Neural cell (in vitro differentiated cells): ENCODE measurements at regions not wholly inside any gene's neighbourhood (a gene's known extent, or its start where the extent isn't known, plus 50 kb on each side); places are given as distances from the start of the nearest gene placed in this dataset.

ENCODE experiments used
- H2AFZ ChIP-seq: fragments of 200-600, 300-800 bp; sonication (generic), shearing (Covaris generic); 2 replicates; pipeline ENCODE4 v1.6.0; 2014; ENCODE audit warnings: low read depth, mild to moderate bottlenecking, antibody characterized with exemption, low read length, moderate library complexity
- H3F3A ChIP-seq: fragments of 200-600 bp; shearing (Covaris generic); 2 replicates; pipeline ENCODE4 v1.6.1; 2016; ENCODE audit warnings: mild to moderate bottlenecking, moderate library complexity, mixed read lengths, antibody characterized with exemption, low read length; ENCODE audit not compliant: insufficient read depth, poor library complexity, severe bottlenecking
- H3K27ac ChIP-seq: fragments of 200-600, 300-800 bp; sonication (generic), shearing (Covaris generic); 2 replicates; pipeline ENCODE4 v1.5.1; 2014; ENCODE audit warnings: mild to moderate bottlenecking, low read length, moderate library complexity
- H3K27me3 ChIP-seq: fragments of 300-800, 200-600 bp; sonication (generic), shearing (Covaris generic); 2 replicates; pipeline ENCODE4 v1.6.0; 2014; ENCODE audit warnings: mild to moderate bottlenecking, low read depth, low read length, moderate library complexity; ENCODE audit not compliant: insufficient read depth
- H3K36me3 ChIP-seq: fragments of 300-800, 200-600 bp; sonication (generic), shearing (Covaris generic); 2 replicates; pipeline ENCODE4 v1.5.1; 2014; ENCODE audit warnings: mild to moderate bottlenecking, antibody characterized with exemption, low read length, moderate library complexity; ENCODE audit not compliant: insufficient read depth
- H3K4me2 ChIP-seq: fragments of 300-800, 200-600 bp; sonication (generic), shearing (Covaris generic); 2 replicates; pipeline ENCODE4 v1.6.0; 2014; ENCODE audit warnings: mild to moderate bottlenecking, low read length
- H3K4me3 ChIP-seq: fragments of 300-800, 200-600 bp; sonication (generic), shearing (Covaris generic); 2 replicates; pipeline ENCODE4 v1.5.1; 2014; ENCODE audit warnings: mild to moderate bottlenecking, low read length, moderate library complexity
- H3K79me2 ChIP-seq: fragments of 200-600 bp; shearing (Covaris generic); replicated peaks from 2 replicates; pipeline ENCODE4 v1.6.0; 2014; ENCODE audit warnings: mild to moderate bottlenecking, low read length, moderate library complexity; ENCODE audit not compliant: insufficient read depth
- H3K9ac ChIP-seq: fragments of 300-800, 200-600 bp; sonication (generic), shearing (Covaris generic); 2 replicates; pipeline ENCODE4 v1.6.1; 2016; ENCODE audit warnings: mild to moderate bottlenecking, low read length, mixed read lengths
- H3K9me2 ChIP-seq: fragments of 200-600 bp; shearing (Covaris generic); 2 replicates; pipeline ENCODE4 v1.6.1; 2016; ENCODE audit warnings: mild to moderate bottlenecking, low read length, mixed read lengths; ENCODE audit not compliant: insufficient read depth
- H3K9me3 ChIP-seq: fragments of 200-600, 300-800 bp; sonication (generic), shearing (Covaris generic); 2 replicates; pipeline ENCODE4 v1.6.1; 2016; ENCODE audit warnings: mild to moderate bottlenecking, mixed run types, low read length, moderate library complexity, mixed read lengths
- H4K20me1 ChIP-seq: fragments of 200-600 bp; shearing (Covaris generic); 2 replicates; pipeline ENCODE4 v1.6.1; 2016; ENCODE audit warnings: mild to moderate bottlenecking, mixed run types; ENCODE audit not compliant: insufficient read depth
- CTCF ChIP-seq: fragments of 450-650 bp; IDR thresholded peaks from 2 replicates; pipeline ENCODE4 v1.5.1; 2014; ENCODE audit warnings: antibody characterized with exemption, mild to moderate bottlenecking, moderate library complexity; ENCODE audit not compliant: poor library complexity, severe bottlenecking
- EP300 ChIP-seq: fragments of 450-650 bp; conservative IDR thresholded peaks from 2 replicates; pipeline ENCODE4 v1.6.1; 2014; ENCODE audit warnings: antibody characterized with exemption, mild to moderate bottlenecking, moderate library complexity; ENCODE audit not compliant: poor library complexity, severe bottlenecking
- EZH2 ChIP-seq: fragments of 200-600, 300-800 bp; shearing (Covaris generic), sonication (generic); IDR thresholded peaks from 2 replicates; pipeline ENCODE4 v1.6.1; 2014; ENCODE audit warnings: antibody characterized with exemption, low read length, borderline replicate concordance, mild to moderate bottlenecking; ENCODE audit not compliant: insufficient read depth, poor library complexity, severe bottlenecking
- MXI1 ChIP-seq: fragments of 450-650 bp; conservative IDR thresholded peaks from 2 replicates; pipeline ENCODE4 v1.6.1; 2014; ENCODE audit warnings: antibody characterized with exemption, mild to moderate bottlenecking; ENCODE audit not compliant: poor library complexity, severe bottlenecking
- POLR2AphosphoS5 ChIP-seq: IDR thresholded peaks from 2 replicates; pipeline ENCODE4 v1.6.1; 2012
- RAD21 ChIP-seq: fragments of 450-650 bp; conservative IDR thresholded peaks from 2 replicates; pipeline ENCODE4 v1.6.1; 2014; ENCODE audit warnings: antibody characterized with exemption, mild to moderate bottlenecking, moderate library complexity
- SMC3 ChIP-seq: fragments of 450-650 bp; conservative IDR thresholded peaks from 2 replicates; pipeline ENCODE4 v1.6.1; 2014; ENCODE audit warnings: antibody characterized with exemption, mild to moderate bottlenecking, moderate library complexity; ENCODE audit not compliant: poor library complexity
- TAF1 ChIP-seq: IDR thresholded peaks from 2 replicates; pipeline ENCODE4 v1.6.1; 2012; ENCODE audit warnings: low read depth
- TF ChIP-seq, protein P1 (sequence below): IDR thresholded peaks from 2 replicates; pipeline ENCODE4 v1.6.1; 2012; ENCODE audit warnings: borderline replicate concordance

DNA sequence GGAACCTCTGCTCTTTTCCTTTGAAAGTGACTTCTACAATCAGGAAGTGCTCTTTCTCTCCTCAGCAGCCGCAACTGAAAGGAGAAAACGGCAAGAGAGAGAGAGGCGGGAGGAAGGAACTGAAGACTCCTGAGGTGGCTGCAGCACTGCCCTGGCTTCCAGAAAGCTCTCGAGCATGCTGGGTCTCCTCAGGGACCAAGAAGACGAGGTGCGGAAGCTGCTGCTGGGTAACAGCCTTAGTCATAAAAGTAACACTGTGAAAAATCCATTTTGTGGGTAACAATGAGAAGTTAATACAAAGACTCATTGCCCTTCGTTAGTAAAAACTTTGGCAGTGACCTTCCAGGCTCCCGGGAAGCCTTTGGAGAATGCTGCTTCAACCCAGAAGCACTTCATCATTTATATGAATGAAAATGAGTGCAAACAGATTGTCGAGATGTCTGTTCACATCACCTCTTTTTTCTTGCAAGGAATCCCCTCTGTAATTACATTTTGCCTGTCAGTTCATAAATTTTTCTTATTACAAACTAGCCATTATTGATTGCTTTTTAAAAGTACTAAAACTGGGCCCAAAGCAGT lies 473.4 kb downstream of the SOX6 start:
- no peaks in the 10 kb centered on the region for H3K27me3 ChIP-seq
- no peaks in the 10 kb centered on the region for H4K20me1 ChIP-seq
- no peaks in the 10 kb centered on the region for H3K9me3 ChIP-seq
- H3F3A ChIP-seq, result no peaks in the 10 kb centered on the region
- H3K36me3 ChIP-seq, result no peaks in the 10 kb centered on the region
- no peak overlapping the region for H3K4me3 ChIP-seq
- no peaks in the 10 kb centered on the region for H3K9me2 ChIP-seq
- H2AFZ ChIP-seq, result no peak overlapping the region
- H3K9ac ChIP-seq, result no peak overlapping the region
- no peaks in the 10 kb centered on the region for H3K79me2 ChIP-seq
- no peak overlapping the region for H3K27ac ChIP-seq
- no peak for TF ChIP-seq EP300
- TF ChIP-seq MXI1, result no peak
- TF ChIP-seq TAF1, result no peak
- TF ChIP-seq POLR2AphosphoS5, result no peak
- no peak for TF ChIP-seq SMC3
- TF ChIP-seq RAD21, result no peak
- TF ChIP-seq CTCF, result no peak
- no peak for TF ChIP-seq EZH2
- TF ChIP-seq, protein P1, sequence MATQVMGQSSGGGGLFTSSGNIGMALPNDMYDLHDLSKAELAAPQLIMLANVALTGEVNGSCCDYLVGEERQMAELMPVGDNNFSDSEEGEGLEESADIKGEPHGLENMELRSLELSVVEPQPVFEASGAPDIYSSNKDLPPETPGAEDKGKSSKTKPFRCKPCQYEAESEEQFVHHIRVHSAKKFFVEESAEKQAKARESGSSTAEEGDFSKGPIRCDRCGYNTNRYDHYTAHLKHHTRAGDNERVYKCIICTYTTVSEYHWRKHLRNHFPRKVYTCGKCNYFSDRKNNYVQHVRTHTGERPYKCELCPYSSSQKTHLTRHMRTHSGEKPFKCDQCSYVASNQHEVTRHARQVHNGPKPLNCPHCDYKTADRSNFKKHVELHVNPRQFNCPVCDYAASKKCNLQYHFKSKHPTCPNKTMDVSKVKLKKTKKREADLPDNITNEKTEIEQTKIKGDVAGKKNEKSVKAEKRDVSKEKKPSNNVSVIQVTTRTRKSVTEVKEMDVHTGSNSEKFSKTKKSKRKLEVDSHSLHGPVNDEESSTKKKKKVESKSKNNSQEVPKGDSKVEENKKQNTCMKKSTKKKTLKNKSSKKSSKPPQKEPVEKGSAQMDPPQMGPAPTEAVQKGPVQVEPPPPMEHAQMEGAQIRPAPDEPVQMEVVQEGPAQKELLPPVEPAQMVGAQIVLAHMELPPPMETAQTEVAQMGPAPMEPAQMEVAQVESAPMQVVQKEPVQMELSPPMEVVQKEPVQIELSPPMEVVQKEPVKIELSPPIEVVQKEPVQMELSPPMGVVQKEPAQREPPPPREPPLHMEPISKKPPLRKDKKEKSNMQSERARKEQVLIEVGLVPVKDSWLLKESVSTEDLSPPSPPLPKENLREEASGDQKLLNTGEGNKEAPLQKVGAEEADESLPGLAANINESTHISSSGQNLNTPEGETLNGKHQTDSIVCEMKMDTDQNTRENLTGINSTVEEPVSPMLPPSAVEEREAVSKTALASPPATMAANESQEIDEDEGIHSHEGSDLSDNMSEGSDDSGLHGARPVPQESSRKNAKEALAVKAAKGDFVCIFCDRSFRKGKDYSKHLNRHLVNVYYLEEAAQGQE, result no peak
- no peak overlapping the region for H3K4me2 ChIP-seq

GRCh38 chr11:15883455-15883920 lies 472.9 kb downstream of the SOX6 start:
- no peak for TF ChIP-seq EZH2
- no peak for TF ChIP-seq EP300
- no peak for TF ChIP-seq SMC3
- TF ChIP-seq TAF1, result no peak
- no peak for TF ChIP-seq RAD21
- TF ChIP-seq CTCF, result no peak
- TF ChIP-seq MXI1, result no peak
- no peak for TF ChIP-seq POLR2AphosphoS5
- TF ChIP-seq, protein P1, result no peak
- Histone ChIP-seq H2AFZ (no peak overlapping the region), H3K36me3 (no peaks in the 10 kb centered on the region), H3K27me3 (no peaks in the 10 kb centered on the region), H3K9me2 (no peaks in the 10 kb centered on the region), H3K4me2 (no peak overlapping the region), H3K9me3 (no peaks in the 10 kb centered on the region), H3K4me3 (no peak overlapping the region), H3K27ac (no peak overlapping the region), H3K79me2 (no peaks in the 10 kb centered on the region), H3K9ac (no peak overlapping the region), H4K20me1 (no peaks in the 10 kb centered on the region), H3F3A (no peaks in the 10 kb centered on the region)
